Left ventricle myocardium inferior (tissue), 1 donor: ENCODE measurements at regions not wholly inside any gene's neighbourhood (a gene's known extent, or its start where the extent isn't known, plus 50 kb on each side); places are given as distances from the start of the nearest gene placed in this dataset.

Experiments
- DNase-seq: peaks from one replicate; pipeline ENCODE4 v3.0.0-alpha.2; 2020
- H3K27ac ChIP-seq: fragments of 200-600 bp; replicated peaks from 2 replicates; pipeline ENCODE4 v1.8.0; 2021
- H3K27me3 ChIP-seq: fragments of 200-600 bp; 2 replicates; pipeline ENCODE4 v1.8.0; 2021; ENCODE audit warnings: low read depth
- H3K36me3 ChIP-seq: fragments of 200-600 bp; 2 replicates; pipeline ENCODE4 v1.8.0; 2021
- H3K4me1 ChIP-seq: fragments of 200-600 bp; 2 replicates; pipeline ENCODE4 v1.8.0; 2021
- H3K4me3 ChIP-seq: fragments of 200-600 bp; 2 replicates; pipeline ENCODE4 v1.8.0; 2021; ENCODE audit warnings: mild to moderate bottlenecking, moderate library complexity
- H3K9me3 ChIP-seq: fragments of 200-600 bp; replicated peaks from 2 replicates; pipeline ENCODE4 v1.8.0; 2021
- intact Hi-C: fragments of 100-400 bp; cut with micrococcal nuclease; formaldehyde crosslinking; loops from one replicate; pipeline ENCODE4 v1.11.0; 2022
- TF ChIP-seq, protein P1 (sequence below): fragments of 200-600 bp; IDR thresholded peaks from 2 replicates; pipeline ENCODE4 v1.8.0; 2021; ENCODE audit warnings: antibody characterized with exemption, mild to moderate bottlenecking, borderline replicate concordance
- donor health status: DM: no; HTN: yes; CAD: no; lungs with severe emphysema.

DNA sequence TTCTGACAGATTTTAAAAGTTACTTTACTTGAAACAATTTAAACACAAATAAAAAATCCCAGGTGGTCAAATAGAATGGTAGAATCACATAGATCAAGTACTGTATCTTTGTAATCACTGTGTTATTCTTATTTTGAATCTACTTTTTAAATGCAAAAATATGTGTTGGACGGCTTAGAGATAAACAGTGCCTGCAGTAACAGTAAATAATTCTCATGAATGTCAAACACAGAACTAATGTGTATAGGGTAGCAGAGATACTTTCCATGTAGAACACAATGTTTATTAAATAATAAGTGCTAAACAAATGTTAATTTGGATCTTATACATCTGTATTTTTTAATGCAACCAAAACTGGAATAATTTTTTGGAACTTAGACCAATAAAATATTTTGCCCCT, 1199.4 kb downstream of the SORCS1 start:
- intact Hi-C loops: no loop called here
- TF ChIP-seq, protein P1, sequence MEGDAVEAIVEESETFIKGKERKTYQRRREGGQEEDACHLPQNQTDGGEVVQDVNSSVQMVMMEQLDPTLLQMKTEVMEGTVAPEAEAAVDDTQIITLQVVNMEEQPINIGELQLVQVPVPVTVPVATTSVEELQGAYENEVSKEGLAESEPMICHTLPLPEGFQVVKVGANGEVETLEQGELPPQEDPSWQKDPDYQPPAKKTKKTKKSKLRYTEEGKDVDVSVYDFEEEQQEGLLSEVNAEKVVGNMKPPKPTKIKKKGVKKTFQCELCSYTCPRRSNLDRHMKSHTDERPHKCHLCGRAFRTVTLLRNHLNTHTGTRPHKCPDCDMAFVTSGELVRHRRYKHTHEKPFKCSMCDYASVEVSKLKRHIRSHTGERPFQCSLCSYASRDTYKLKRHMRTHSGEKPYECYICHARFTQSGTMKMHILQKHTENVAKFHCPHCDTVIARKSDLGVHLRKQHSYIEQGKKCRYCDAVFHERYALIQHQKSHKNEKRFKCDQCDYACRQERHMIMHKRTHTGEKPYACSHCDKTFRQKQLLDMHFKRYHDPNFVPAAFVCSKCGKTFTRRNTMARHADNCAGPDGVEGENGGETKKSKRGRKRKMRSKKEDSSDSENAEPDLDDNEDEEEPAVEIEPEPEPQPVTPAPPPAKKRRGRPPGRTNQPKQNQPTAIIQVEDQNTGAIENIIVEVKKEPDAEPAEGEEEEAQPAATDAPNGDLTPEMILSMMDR: no peak
- Histone ChIP-seq H3K36me3 (no peaks in the 10 kb centered on the region), H3K27ac (no peak overlapping the region), H3K4me3 (no peak overlapping the region), H3K9me3 (no peaks in the 10 kb centered on the region), H3K4me1 (no peaks in the 10 kb centered on the region), H3K27me3 (no peaks in the 10 kb centered on the region)
- DNase-seq: no peak

DNA sequence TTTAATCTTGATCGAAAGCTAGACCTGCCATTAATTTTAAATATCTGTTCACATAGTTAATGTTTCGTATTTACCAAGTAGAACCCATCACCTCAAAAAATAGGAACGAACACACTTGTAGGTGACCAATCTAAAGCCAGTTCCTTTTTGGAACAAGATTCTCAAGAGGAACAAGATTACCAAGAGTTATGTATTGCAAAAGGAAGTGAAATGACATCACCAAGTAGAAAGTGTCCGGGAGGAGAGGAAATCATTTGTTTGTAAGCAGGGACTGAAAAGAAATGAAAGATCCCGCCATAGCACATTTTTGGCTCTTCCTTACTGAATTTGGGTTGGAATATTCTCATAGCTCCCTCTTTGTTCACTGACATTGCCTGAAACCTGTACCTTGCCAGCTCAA, 1200.5 kb downstream of the SORCS1 start:
- Histone ChIP-seq H3K27me3 (no peaks in the 10 kb centered on the region), H3K4me1 (no peaks in the 10 kb centered on the region), H3K27ac (no peak overlapping the region), H3K9me3 (no peaks in the 10 kb centered on the region), H3K36me3 (no peaks in the 10 kb centered on the region), H3K4me3 (no peak overlapping the region)
- intact Hi-C loops: no loop called here
- no peak for DNase-seq
- TF ChIP-seq, protein P1: no peak

DNA sequence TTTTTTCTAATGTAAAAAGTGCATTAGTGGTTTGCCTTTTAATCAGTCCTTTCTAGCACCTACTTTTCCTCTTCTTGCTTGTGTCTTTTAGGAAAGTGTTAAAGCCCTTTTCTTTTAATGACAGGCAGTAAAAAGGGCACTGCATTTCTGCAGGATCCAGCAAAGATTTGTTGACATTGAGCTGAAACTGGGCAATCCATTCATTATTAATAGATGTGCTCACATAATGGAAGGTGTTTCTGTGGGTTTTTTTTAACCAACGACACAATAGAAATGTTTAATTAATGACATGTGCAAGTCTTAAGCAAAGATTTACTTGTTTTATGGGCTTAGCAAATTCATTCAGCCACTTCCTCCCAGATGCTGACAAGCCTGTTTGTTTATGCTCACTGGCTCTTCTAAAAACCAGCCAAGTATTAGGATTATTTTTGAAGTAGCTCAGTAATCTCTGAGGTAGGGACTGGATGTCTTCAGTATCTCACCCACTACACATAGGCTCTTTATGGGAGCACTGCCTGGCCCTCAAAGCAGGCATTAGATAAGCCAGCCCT, 1201.1 kb downstream of the SORCS1 start:
- no peak overlapping the region for H3K27ac ChIP-seq
- no peak overlapping the region for H3K4me3 ChIP-seq
- no peaks in the 10 kb centered on the region for H3K27me3 ChIP-seq
- intact Hi-C loops: no loop called here
- H3K9me3 ChIP-seq: no peaks in the 10 kb centered on the region
- no peaks in the 10 kb centered on the region for H3K4me1 ChIP-seq
- TF ChIP-seq, protein P1: no peak
- H3K36me3 ChIP-seq: no peaks in the 10 kb centered on the region
- no peak for DNase-seq

DNA sequence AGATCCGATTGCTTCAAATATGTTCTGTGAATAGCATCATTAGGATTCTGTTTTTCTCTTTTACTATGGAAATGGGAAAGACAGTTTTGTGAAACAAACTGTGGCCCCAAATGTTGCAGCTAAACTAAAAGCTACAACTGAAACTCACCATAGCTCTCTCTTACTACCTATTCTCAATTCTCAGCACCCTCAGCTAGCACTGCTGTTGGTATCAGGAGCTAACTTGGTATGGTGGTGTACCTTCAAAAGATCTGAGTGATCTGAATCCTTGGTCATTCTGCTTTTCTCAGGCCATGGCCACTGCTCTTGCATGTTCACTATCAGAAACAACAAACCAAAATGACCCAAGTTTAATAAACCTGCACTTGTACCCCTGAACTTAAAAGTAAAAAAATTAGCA, 1208.0 kb downstream of the SORCS1 start:
- no peak for DNase-seq
- Histone ChIP-seq H3K4me3 (no peak overlapping the region), H3K36me3 (no peaks in the 10 kb centered on the region), H3K27me3 (no peaks in the 10 kb centered on the region), H3K27ac (no peak overlapping the region), H3K4me1 (peaks cover 7% of the 10 kb centered on the region), H3K9me3 (no peaks in the 10 kb centered on the region)
- intact Hi-C loops: no loop called here
- TF ChIP-seq, protein P1: no peak

DNA sequence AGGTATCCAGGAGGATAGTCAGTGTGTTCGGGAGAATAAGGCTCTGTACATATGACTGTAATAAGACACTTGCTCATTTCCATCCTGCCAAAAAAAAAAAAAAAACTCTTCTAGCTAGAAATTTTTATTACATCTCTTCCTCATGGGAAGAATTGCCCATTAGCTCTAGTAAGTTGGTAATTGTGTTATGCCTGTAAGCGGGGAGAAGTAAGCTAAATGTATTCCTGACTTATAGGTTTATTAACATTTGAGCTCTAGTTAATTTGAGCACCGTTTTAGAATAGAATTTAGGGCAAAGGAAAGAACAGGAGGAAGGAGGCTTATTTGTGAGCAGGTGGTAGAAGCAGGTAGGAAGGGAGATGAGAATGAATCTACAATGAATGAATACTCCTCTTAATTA, 1210.6 kb downstream of the SORCS1 start:
- TF ChIP-seq, protein P1: no peak
- Histone ChIP-seq H3K27me3 (no peaks in the 10 kb centered on the region), H3K4me1 (peaks cover 7% of the 10 kb centered on the region), H3K9me3 (no peaks in the 10 kb centered on the region), H3K36me3 (no peaks in the 10 kb centered on the region), H3K4me3 (no peak overlapping the region), H3K27ac (no peak overlapping the region)
- no peak for DNase-seq
- intact Hi-C loops: no loop called here

DNA sequence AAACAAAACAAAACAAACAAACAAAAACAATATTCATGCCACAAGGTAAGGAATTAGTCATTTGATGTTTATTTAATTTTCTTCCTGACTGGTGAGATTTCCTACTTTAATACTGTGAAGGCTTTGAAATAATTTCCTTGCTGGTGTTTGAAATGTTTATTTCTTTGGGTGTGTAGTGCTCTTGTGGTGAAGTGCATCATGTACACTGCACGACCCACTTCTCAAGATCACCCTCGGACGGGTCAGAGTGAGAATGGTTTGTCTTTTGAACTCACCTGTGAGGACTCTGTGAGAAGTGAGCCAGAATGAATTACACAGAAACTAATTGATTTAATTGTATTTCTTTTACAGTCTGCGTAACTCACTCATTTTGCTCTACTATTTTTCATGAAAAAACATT, 1211.5 kb downstream of the SORCS1 start:
- DNase-seq: no peak
- H3K27ac ChIP-seq: no peak overlapping the region
- H3K27me3 ChIP-seq: no peaks in the 10 kb centered on the region
- H3K9me3 ChIP-seq: no peaks in the 10 kb centered on the region
- H3K36me3 ChIP-seq: no peaks in the 10 kb centered on the region
- no peak overlapping the region for H3K4me3 ChIP-seq
- intact Hi-C loops: no loop called here
- H3K4me1 ChIP-seq: peaks cover 7% of the 10 kb centered on the region
- TF ChIP-seq, protein P1: no peak
